NCI-H345 (cell line): ENCODE measurements at regions not wholly inside any gene's neighbourhood (a gene's known extent, or its start where the extent isn't known, plus 50 kb on each side); places are given as distances from the start of the nearest gene placed in this dataset.
"Not testable (repeated sequence)": the region's sequence is repeated elsewhere in the genome, so short reads cannot be mapped to it uniquely, and the experiment has no call there.

ENCODE experiments used
- DNase-seq: peaks from one replicate; lab custom pipeline; 2025; lab: John Stamatoyannopoulos, UW

DNA sequence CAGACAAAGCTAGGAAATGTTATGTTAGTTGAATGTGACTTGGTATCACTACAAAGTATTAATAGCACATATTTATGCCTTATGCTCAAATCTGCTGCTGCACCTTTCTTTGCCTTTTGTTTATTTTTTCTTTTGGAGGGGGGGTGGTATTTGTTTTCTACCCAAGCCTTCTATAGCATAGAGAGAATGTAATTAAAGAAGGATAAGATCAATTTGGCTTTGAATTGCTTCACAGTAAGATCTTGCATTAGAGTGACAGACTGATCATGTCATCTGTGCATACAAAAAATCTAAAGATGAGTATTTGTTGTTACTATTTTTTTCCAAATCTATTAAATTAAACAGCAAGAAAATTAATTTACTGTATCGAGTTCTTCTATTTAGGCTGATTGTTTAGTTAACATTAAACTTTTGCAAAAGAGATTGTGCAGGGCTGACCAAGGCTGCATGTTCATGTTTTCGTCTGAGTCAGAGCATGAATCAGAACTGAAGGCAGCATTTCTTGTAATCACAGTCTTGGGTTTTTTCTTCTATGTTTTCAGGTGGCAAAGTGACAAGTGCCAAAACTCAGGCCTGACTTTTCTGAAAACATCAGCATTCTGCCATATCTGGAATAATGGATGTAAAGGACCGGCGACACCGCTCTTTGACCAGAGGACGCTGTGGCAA is 1007.1 kb upstream of the WWC1 start:
- no peak for DNase-seq

DNA sequence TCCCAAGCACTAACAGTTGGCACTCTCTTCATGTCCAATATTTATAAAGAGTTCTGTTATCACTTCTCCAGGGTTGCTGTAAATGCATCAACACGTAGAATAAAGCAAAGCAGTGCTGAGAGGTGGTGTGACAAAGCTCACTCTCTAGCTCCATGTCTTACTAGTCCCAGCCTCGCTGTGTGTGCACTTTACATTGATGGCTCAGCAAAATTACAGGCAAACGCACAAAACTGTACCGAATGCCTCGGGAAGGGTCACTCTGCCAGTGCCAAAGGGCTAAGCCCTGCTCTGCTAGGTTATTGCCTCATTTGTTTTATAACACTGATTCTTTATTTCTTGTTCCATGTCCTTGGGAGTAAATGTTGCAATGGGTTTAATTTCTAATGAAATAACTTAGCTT is 1005.9 kb upstream of the WWC1 start:
- DNase-seq: no peak

DNA sequence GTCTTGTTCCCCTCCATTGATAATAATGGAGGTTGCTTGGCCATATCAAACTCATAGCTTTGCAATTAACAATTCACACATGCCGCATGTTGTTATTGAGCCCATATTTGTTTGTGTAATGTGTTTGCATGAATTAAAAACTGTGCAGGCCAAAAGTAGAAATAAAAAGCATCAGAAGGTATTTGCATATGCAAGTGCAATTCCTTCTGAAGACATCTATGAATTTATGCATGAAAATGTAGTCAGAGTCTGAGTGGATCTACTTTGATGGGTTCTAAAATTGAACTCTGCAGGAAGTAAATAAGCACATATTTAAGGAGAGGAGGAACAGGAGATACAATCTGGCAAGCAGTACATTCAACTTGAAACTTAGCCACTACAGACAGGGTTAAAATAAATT is 1004.6 kb upstream of the WWC1 start:
- no peak for DNase-seq

DNA sequence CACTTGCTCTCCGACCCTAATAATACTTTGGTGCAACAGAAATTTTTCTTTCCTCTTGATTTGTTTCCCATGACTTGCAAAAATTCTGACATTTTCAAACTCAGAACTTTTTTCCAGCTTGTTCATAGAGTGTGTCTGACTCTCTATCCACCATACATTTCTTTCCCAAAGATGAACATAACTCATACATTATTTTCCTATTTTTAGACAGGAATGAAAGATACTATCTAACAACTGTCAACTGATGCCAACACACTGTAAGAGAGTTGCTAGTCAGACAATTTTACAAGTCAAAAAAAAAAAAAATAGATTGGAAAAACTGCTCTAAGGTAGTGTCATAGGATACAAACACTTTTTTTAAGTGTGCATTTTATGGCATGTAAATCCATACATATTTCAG is 1001.0 kb upstream of the WWC1 start:
- DNase-seq: no peak

DNA sequence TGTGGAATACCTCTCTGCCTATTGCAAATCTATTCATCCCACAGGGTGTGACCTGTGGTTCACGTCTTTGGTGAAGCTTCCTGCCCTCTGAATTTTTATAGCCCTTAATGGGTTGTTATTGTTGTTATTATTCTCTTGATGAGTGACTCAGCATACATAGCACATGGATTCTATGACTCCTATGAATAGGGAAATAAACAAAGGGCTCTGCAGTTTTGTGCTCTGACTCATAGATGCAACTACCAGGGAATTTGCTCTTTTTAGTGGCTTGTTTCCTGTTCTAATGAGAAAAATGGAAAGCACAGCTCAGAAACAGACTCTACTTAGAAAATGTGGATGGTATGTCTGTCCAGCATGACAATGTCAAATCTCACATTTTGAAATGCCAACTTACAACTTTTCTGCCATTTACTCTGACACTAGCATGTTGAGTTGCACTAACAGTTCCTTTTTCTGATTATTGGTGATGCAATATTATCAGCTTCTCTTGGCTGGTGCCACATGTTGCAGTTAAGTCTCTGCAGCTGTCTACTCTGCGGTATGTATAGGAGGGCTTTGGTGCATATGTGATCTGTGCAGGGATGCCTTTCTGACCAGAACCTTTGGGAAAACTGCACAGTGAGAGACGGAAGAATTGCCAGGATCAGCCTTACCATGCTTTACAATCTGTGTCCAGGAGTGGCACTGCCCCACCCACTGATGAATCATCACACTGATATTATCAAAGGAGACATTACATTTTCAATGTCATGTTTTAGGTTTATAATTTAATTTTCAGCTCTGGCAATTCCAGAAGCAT is 996.4 kb upstream of the WWC1 start:
- DNase-seq: no peak

DNA sequence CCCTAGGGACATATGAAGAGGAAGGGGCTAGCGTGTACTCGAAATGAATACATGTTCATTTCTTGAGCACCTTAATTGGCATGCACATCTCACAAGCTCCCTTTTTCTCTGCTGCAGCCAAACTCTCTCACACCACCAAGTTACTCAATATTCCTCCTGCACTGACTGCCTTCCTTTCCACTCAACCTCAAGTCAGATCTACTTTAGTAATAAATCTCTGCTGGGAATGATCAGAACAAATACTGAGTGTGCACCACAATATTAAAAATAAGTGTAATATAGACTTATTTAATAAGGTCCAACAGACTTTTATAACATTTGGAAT is 995.8 kb upstream of the WWC1 start:
- no peak for DNase-seq

DNA sequence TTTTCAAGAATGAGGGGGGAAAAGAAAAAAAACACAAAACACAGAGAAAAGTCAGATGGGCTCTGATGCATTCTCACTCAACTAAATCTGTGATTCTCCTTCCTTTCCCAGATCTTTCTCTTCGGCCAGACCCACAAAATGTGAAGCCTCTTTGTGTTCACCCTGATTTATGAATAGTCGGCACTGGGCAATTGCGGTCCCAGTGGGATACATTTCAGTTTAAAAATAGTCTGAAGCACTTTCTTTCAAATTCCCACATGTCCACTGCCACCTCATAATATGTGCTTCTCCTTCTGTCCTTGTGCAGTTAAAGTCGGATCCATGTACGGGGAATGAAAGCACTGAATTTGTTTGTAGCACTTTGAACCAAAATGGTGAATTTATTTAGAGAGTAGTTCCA is 995.4 kb upstream of the WWC1 start:
- no peak for DNase-seq

DNA sequence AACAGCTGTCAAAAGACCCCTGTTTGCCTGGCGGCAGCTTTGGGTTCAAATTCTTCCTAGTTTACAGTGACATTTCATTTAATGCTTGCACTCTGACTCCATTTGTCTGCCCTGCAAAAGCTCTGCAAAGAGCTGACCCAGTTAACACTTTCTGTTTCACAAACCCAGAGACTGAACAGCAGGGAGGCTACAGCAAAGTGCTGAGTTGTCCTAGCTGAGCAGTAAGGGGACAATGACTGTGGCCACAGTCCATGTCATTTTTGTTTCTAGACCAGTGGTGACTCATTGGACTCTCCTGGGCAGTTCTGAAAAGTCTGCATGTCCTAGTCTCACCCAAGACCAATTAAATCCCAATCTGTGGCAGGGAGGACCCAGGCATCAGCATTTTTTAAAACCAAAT is 994.8 kb upstream of the WWC1 start:
- DNase-seq: no peak

DNA sequence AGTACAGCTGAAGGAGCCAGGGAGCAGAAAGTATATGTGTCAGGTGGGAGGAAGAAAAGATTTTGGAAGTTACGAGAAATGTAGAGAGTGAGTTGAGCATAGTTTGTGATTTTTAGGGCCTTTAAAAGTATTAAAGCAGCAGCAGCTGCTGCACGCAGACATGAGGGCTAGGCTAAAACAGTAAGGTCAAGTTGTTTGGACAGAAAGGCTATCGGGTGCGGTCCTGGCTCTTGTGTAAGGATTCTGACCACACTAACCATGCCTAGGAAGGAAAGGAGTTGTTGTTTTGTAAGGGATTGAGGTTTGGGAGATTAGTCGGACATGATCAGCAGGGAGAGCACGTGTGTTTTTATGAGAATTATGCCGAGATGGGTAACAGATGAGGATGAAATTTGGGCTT is 991.6 kb upstream of the WWC1 start:
- not testable (repeated sequence) for DNase-seq

DNA sequence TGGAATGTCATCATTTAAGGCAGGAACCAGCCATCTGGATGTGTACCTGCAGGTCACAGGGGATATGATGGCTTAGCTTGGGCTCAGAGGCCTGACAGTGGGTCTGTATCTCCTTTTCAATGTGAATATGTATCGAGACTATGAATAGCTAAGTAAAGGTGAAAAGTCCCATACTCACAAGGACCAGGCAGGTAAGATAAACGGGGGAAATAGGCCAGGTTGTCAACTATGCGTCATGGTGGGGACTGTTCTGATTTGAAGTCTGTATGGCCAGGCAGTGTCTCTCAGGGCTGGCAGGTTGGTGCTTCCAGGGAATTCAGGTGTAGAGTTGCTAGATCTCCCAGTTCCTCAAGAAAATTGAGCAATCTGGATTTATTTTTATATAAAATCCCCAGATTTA is 987.9 kb upstream of the WWC1 start:
- DNase-seq: no peak

DNA sequence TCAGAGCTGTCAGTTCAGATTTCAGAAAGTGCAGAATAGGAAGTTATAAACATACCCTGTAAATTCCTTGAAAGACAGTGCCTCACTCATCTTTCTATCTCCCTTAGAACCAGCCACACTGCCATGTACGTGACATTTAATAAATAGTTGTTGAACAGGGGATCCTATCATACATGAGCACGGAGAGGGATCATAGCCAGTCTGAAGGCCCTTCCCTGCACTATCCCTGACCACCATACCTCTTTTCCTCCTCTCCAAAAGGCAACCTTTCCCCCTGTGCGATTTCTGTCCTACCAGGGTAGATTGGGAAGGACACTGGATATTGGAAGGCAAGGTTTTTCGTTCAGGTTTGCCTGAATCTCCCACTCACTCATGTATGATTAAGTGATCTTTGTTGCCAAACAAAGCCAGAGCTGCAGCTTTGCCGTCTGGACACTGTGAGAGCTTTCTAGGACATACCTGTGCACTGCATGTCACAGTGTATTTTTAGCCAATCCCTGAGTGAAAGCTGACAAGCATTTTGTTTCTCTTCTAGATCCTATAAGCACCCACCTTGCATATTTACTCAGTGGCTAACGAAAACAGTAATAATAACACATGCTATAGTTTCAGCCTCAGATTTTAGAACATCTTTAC is 986.5 kb upstream of the WWC1 start:
- DNase-seq: no peak

DNA sequence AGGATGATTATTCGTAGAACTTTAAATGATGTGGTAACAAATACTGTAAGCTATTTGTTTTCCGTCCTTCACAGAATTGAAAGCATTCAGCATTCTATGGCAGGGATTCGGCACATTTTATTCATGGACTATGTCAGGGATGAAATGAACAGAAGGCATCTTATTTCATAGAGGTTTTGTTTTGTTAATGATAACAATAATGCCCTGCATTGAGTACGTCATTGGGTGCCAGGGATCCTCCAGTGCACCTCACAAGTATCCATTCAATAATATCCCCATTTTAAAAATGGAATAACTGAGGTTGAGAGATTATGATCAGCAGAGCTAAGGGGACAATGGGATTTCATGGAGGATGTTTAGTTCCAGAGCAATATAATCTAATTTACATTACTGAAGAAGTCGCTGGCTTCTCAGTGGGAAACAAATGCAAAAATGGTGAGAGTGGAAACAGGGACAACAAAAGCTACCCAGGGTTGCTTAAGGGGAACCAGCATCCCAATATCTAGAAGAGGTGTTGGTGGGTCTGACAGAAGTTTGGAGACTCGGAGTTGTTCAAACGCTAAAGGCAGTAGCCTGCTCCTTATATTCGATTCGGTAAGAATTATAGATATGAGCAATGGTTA is 985.7 kb upstream of the WWC1 start:
- DNase-seq: no peak

DNA sequence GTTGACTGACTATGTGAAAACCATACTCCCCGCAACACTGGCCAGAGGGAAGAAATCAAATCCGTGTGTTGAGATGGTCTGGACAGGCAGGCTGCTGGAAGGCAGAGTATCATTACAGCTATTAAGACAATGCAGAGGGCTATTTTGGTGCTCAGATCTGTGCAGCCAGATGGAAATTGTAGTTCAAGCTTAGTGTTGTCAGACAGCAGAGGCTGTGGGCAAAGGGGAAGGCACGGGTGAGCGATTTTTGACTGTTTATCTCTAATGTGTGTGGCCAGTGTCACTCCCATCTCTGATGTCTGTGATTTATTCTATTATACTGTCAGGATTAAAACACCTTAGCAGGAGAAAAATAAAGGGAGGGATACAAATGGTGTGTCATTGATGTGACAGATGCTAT is 984.4 kb upstream of the WWC1 start:
- no peak for DNase-seq

DNA sequence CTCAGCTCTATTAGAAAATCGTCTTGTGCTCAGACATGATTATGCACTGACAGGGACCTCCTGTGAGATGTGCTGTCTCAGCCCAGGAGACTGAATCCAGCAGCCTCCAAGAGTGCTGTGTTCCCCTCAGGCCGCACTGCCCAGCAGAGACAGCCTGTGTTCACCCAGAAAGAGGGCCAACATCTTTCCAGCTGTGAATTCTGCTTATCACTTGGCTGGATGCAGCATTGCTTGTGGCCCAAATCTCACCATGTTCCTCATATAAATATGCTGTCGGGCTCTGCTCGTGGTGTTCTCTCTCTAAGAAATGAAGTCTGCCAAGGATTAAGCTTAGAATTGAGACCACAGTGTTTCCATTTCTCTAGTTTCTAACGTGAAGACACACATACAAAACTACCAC is 983.0 kb upstream of the WWC1 start:
- no peak for DNase-seq

DNA sequence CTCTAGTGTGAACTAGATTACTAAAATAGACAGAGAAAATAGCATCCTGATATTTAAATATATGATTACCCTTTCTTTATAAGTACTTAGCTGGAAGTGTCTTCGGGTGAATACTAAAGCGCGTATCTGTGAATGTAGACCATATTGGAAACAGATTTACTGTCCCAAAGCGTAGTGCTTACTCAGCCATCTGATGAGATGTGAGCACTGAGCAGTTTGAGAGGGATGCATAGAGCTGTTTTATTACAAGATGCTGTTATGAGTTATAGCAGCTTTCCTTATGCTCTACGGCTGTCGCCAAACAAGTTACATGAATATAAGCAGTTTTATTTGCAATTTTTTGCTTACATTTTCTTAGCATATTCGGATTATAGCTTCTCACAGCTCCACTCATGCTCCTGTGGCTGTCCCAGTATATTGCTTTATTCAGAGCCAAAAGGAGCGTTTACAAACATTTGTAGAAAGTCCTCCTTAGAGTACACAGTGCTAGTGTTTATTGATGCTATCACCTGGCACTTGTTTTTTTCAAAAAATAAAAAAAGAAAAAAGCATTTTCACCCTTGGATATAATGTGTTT is 981.4 kb upstream of the WWC1 start:
- DNase-seq: no peak

DNA sequence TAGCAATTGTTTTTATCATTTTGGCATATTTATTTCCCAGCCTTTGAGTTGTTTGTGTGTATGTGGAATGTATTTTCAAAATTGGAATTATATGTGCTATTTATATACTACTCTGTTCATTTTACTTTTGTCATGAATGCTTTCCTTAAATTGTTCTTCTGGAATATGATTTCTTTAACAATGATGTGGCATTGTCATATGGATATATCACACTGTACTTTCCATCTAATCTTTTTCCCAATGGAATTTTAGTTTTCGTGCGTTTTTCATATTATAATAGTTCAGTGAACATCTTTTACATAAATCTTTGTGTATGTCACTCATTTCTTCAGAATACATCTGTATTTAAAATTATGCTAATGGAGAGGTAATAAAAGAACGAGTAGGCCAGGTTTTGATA is 980.1 kb upstream of the WWC1 start:
- no peak for DNase-seq

DNA sequence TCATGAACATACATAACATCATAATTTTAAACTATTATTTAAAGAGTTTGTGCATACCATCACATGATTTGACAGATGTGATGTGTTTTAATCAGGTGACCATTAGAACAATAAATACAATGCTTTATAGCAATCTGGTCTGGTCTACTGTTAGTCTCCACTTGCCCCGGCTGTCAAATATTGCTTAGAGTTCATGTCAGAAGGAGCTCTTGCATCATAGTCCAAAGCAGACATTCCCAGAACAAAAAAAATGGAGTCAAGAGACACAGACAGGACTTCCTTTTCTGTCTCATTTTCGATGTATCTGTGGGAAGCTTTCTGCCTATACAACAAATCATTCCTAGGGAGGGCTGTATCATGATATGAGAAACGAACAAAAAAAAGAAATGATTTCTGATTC is 979.2 kb upstream of the WWC1 start:
- no peak for DNase-seq

DNA sequence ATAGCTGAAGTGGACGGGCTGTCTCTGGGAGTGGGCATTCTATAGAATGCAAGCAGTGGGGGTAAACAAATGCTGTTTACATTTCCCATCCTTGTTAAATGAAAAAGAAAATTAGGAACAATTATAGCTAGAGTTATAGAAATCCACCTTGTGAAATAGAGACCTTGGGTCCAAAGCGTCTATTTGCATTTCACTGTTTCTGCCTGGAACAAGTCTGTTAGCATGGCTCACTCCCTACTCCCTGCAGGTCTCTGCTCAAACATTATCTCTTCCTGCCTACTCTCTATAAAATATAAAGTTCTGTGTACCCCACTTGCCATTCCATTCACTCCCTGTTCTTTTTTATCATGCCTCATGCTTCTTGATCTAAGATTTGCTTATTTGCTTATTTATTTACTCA is 975.7 kb upstream of the WWC1 start:
- DNase-seq: no peak

DNA sequence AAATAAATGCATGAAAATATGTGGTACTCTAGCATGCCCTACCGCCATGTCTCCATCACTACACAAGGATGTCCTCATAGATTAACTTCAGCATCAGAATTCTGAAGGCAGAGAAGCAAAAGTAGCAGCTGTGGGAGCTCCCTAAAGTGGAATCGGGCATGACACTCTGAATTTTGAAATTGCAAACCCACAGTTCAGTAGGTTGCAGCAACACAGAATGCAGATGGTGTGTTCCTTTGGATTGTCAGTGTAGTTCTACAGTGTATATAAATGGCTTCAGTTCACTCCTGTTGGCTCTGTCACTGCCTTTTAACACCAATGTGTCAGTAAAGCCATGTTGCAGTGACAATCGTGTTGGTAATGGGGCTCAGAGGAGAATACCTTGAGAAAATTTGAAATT is 973.6 kb upstream of the WWC1 start:
- DNase-seq: no peak

DNA sequence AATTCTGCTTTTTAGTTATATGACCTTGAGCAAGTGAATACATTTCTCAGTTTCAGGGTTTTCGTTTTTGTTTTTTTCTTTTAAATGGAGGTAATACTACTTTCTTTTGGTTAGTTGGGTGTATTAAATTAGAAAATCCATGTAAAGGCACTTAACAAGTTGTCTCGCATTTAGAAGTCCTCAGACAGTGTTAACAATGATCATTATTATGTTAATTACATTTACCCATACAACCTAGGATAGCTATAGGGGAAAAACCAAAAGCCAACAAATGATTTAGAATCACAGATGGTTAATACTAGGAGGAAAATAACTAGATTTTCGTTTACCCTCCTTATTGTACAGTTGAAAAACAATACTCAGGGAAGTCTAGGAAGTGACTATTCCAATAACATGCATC is 972.2 kb upstream of the WWC1 start:
- no peak for DNase-seq

DNA sequence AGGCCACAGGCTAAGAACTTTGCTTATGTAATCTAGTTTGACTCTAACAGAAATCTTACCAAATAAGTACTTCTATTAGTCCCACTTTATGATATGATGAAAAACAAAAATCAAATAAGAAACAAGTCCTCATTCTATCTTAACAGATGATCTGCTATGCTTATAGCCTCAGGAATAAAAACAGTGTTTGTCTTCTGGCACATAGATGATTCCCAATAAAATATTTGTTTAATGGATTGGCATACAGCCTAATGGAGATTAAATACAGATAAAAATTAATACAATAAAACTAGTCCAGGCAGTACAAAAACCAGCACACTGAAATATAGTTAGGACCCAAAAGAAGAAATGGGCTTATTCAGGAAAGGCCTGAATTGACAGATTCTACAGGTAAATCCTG is 971.4 kb upstream of the WWC1 start:
- no peak for DNase-seq

DNA sequence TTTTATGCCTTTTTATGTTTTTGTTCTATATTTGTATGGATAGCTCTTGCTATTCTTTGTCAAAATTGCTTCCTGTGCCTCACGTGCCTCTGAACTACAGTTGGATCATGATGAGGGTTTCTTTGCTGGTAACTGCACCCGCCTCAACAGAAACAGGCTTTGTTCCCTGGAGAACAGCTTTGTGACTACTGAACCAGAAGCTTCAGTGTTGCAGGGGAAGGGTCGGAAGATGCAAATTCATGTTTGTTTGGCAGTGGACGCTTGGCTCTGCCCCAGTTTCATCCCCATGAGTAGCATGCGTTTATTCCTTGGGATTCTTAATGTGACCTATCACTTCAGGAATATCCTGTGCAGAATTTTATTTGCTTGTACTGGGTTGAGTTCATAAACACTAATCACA is 959.1 kb upstream of the WWC1 start:
- DNase-seq: no peak

DNA sequence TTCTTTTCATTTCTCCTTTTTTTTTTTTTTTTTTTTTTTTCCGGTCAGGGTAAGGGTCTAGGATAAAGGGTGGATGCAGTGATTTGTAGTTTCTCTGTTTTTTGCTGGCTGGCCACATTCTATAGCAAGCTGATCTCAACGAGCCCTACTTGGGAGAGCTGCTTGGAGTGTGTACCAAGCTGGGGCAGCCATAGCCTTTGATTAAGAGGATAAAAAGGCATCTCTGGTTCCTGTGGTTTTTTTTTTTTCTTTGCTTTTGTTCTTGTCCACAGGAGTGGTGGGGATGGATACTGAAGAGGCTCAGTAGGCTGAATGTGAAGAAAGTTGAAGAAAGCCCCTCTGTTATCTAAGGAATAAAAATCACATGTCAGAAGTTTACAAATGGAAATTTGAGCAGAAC is 955.3 kb upstream of the WWC1 start:
- no peak for DNase-seq
